Right forelimb (tissue), 1 donor: ENCODE measurements at regions not wholly inside any gene's neighbourhood (a gene's known extent, or its start where the extent isn't known, plus 50 kb on each side); places are given as distances from the start of the nearest gene placed in this dataset.

ENCODE experiments used
- DNase-seq: peaks from one replicate; pipeline ENCODE4 v3.0.0-alpha.2; 2018

GRCh38 chrX:139112432-139112831, 400.9 kb upstream of the FGF13 start:
- DNase-seq: no peak

GRCh38 chrX:139106069-139106468, 394.6 kb upstream of the FGF13 start:
- no peak for DNase-seq

GRCh38 chrX:139094671-139095592, 383.4 kb upstream of the FGF13 start:
- DNase-seq: no peak

GRCh38 chrX:139093201-139093600, 381.7 kb upstream of the FGF13 start:
- no peak for DNase-seq

- no peak for DNase-seq
These were observed 380.4 kb upstream of the FGF13 start for GRCh38 chrX:139091878-139092277.

- no peak for DNase-seq
These were observed 379.5 kb upstream of the FGF13 start for GRCh38 chrX:139091066-139091465.

- DNase-seq: no peak
These were observed 374.7 kb upstream of the FGF13 start for GRCh38 chrX:139086246-139086645.

- DNase-seq: no peak
These were observed 373.9 kb upstream of the FGF13 start for GRCh38 chrX:139085404-139085803.

- no peak for DNase-seq
These were observed 371.7 kb upstream of the FGF13 start for GRCh38 chrX:139083191-139083590.

- no peak for DNase-seq
These were observed 370.4 kb upstream of the FGF13 start for GRCh38 chrX:139081965-139082364.

GRCh38 chrX:139079789-139080188, 368.3 kb upstream of the FGF13 start:
- DNase-seq: no peak

GRCh38 chrX:139078761-139079280, 367.3 kb upstream of the FGF13 start:
- DNase-seq: no peak

GRCh38 chrX:139078342-139078741, 366.8 kb upstream of the FGF13 start:
- no peak for DNase-seq

- DNase-seq: no peak
These were observed 366.0 kb upstream of the FGF13 start for GRCh38 chrX:139077281-139078250.

GRCh38 chrX:139063364-139063763, 351.8 kb upstream of the FGF13 start:
- DNase-seq: no peak

- no peak for DNase-seq
These were observed 347.4 kb upstream of the FGF13 start for GRCh38 chrX:139058831-139059495.

GRCh38 chrX:139052461-139052860, 340.9 kb upstream of the FGF13 start:
- no peak for DNase-seq

- no peak for DNase-seq
These were observed 337.9 kb upstream of the FGF13 start for GRCh38 chrX:139049465-139049864.

- DNase-seq: no peak
These were observed 333.2 kb upstream of the FGF13 start for GRCh38 chrX:139044680-139045079.

- DNase-seq: no peak
These were observed 327.5 kb upstream of the FGF13 start for GRCh38 chrX:139039041-139039440.

- DNase-seq: no peak
These were observed 315.3 kb upstream of the FGF13 start for GRCh38 chrX:139026811-139027210.

GRCh38 chrX:139026406-139026805, 314.9 kb upstream of the FGF13 start:
- DNase-seq: no peak

GRCh38 chrX:139025816-139026215, 314.3 kb upstream of the FGF13 start:
- DNase-seq: no peak
